ENCODE measurements at regions not wholly inside any gene's neighbourhood (a gene's known extent, or its start where the extent isn't known, plus 50 kb on each side); places are given as distances from the start of the nearest gene placed in this dataset.

DNA sequence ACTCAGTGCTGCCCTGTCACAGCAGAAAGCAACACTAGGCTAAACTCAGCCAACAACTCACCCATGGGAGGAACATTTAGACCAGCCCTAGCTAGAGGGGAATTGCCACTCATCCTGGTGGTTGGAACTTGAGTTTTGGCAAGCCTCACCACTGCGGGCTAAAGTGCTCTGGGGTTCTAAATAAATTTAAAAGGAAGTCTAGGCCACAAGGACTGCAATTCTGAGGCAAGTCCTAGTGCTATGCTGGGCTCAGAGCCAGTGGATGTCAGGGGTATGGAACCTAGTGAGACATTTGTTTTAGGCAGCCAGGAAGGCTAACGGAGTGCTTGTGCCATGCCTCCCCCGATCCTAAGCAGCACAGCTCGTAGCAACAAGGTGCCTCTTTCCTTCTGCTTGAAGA is 78.0 kb downstream of the RGS13 start:
- TF ChIP-seq POLR2A (IDR thresholded peaks at IDR 0.05) = no peak
- TF ChIP-seq, protein P1, sequence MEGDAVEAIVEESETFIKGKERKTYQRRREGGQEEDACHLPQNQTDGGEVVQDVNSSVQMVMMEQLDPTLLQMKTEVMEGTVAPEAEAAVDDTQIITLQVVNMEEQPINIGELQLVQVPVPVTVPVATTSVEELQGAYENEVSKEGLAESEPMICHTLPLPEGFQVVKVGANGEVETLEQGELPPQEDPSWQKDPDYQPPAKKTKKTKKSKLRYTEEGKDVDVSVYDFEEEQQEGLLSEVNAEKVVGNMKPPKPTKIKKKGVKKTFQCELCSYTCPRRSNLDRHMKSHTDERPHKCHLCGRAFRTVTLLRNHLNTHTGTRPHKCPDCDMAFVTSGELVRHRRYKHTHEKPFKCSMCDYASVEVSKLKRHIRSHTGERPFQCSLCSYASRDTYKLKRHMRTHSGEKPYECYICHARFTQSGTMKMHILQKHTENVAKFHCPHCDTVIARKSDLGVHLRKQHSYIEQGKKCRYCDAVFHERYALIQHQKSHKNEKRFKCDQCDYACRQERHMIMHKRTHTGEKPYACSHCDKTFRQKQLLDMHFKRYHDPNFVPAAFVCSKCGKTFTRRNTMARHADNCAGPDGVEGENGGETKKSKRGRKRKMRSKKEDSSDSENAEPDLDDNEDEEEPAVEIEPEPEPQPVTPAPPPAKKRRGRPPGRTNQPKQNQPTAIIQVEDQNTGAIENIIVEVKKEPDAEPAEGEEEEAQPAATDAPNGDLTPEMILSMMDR (IDR thresholded peaks at IDR 0.05) = no peak

Measured in suprapubic skin (tissue), 3 donors.